ENCODE measurements at regions not wholly inside any gene's neighbourhood (a gene's known extent, or its start where the extent isn't known, plus 50 kb on each side); places are given as distances from the start of the nearest gene placed in this dataset.

GRCh38 chr5:124876566-124876965 is 130.1 kb upstream of the ZNF608 start (continued):
- TF ChIP-seq MTA2 (IDR thresholded peaks at IDR 0.05; ENCODE audit: low read depth) (no peak), E4F1 (IDR thresholded peaks at IDR 0.05; ENCODE audit: borderline replicate concordance, partially characterized antibody) (no peak), TAF1 (IDR thresholded peaks at IDR 0.05; ENCODE audit: borderline replicate concordance, low read depth, low read length) (no peak)

- H3K9ac ChIP-seq (ENCODE audit: control insufficient read depth, insufficient read depth, low read length) = no peak overlapping the region
- FAIRE-seq (no peak), DNase-seq (ENCODE audit: low read depth, low spot score) (no peak), ATAC-seq (no peak)
- H3K9me3 ChIP-seq (replicated peaks; ENCODE audit: control insufficient read depth, insufficient read depth, low read length) = no peaks in the 10 kb centered on the region
- H3K27me3 ChIP-seq (replicated peaks in 1 of 2; ENCODE audit: control insufficient read depth in 2 of 2, insufficient read depth in 2 of 2, low read length in 1 of 2) = no peaks in the 10 kb centered on the region
- H3K4me3 ChIP-seq = no peak overlapping the region
- H4K20me1 ChIP-seq (ENCODE audit: control insufficient read depth, insufficient read depth) = no peaks in the 10 kb centered on the region
- CTCF ChIA-PET = interaction anchor here (1.1 kb wide), 1 partner anchor 11 kb away, joined by 4 read pairs; no protein-coding TSS in a partner anchor
- WGBS (ENCODE audit: insufficient coverage, insufficient replicate concordance, low lambda C conversion rate, missing lambda C conversion rate) = 36% methylated on average over 2 of the region's 2 CpGs
- H3K4me1 ChIP-seq (ENCODE audit: control insufficient read depth, insufficient read depth, low read length) = no peaks in the 10 kb centered on the region
- POLR2A ChIA-PET = no interaction called here
- intact Hi-C loops (cut with micrococcal nuclease; ENCODE audit: unreplicated experiment) (no loop called here), in situ Hi-C loops (cut with MboI) (no loop called here)
- SMC1A ChIA-PET (ENCODE audit: uncharacterized antibody, unreplicated experiment) = interaction anchor here (1.6 kb wide), 1 partner anchor 44 kb away, joined by 4 read pairs; no protein-coding TSS in a partner anchor
- H2AFZ ChIP-seq (ENCODE audit: control insufficient read depth, low read depth, low read length) = no peak overlapping the region
- H3K27ac ChIP-seq (ENCODE audit: control insufficient read depth, insufficient read depth) = no peak overlapping the region
- H3K36me3 ChIP-seq (ENCODE audit: control insufficient read depth in 2 of 2, insufficient read depth in 2 of 2, low read length in 1 of 2) = no peaks in the 10 kb centered on the region
- RAD21 ChIA-PET (ENCODE audit: unreplicated experiment) = interaction anchor here (1.2 kb wide), 1 partner anchor 9 kb away, joined by 3 read pairs; no protein-coding TSS in a partner anchor
- no peak overlapping the region for H3K4me2 ChIP-seq (ENCODE audit: control insufficient read depth, insufficient read depth)
- H3K79me2 ChIP-seq (ENCODE audit: control insufficient read depth, insufficient read depth, low read length) = no peaks in the 10 kb centered on the region
- no TSS peak for BruUV-seq (replicated peaks)
- TF ChIP-seq PAX8 (IDR thresholded peaks at IDR 0.05) = no peak
- TF ChIP-seq ZBTB11 (CRISPR knock-in tag; IDR thresholded peaks at IDR 0.05) = no peak
- TF ChIP-seq RAD21 (IDR thresholded peaks at IDR 0.05; ENCODE audit: insufficient read depth, low read depth, low read length) = no peak
- no peak for TF ChIP-seq CHD4 (IDR thresholded peaks at IDR 0.05)
- no peak for TF ChIP-seq HDGF (IDR thresholded peaks at IDR 0.05)
- TF ChIP-seq CEBPZ (IDR thresholded peaks at IDR 0.05; ENCODE audit: low read depth, low read length) = no peak
- TF ChIP-seq TBL1XR1 (IDR thresholded peaks at IDR 0.05; ENCODE audit: low read depth, low read length) = no peak
- no peak for TF ChIP-seq SREBF1 (IDR thresholded peaks at IDR 0.05; ENCODE audit: low read length)
- no peak for TF ChIP-seq USF1 (IDR thresholded peaks at IDR 0.05; ENCODE audit: borderline replicate concordance, extremely low read length, insufficient read depth, low read depth, low read length)
- no peak for TF ChIP-seq HDAC2 (IDR thresholded peaks at IDR 0.05)
- TF ChIP-seq BMI1 (IDR thresholded peaks at IDR 0.05; ENCODE audit: borderline replicate concordance) = no peak
Observed at GRCh38 chr5:124876983-124877382, 130.5 kb upstream of the ZNF608 start.

Measured in GM12878 (cell line).